PC-9 (cell line): ENCODE measurements at regions not wholly inside any gene's neighbourhood (a gene's known extent, or its start where the extent isn't known, plus 50 kb on each side); places are given as distances from the start of the nearest gene placed in this dataset.

Experiments used
- BruUV-seq: library from RNA; stranded (reverse); fragments of 400-500 nt; replicated peaks from 2 replicates; lab custom pipeline; 2021; lab: Mats Ljungman, UMichigan
- CTCF ChIA-PET: fragments of 300-600 bp; sonication (Branson Sonifier 250); formaldehyde crosslinking; loops from one replicate; lab custom pipeline; 2022; ENCODE audit warnings: antibody characterized with exemption; lab: Charles Lee
- POLR2A ChIA-PET: fragments of 300-600 bp; sonication (Branson Sonifier 250); formaldehyde crosslinking; loops from one replicate; lab custom pipeline; 2022; ENCODE audit warnings: antibody characterized with exemption; ENCODE audit not compliant: unreplicated experiment; lab: Charles Lee
- DNase-seq, 2 experiments: peaks; one replicate each; pipeline versions ENCODE4 v3.0.0 to v3.0.0-alpha.2; 2015 to 2022; ENCODE audit warnings: mixed read lengths in 1 of 2
- H2AFZ ChIP-seq: fragments of 200-600 bp; sonication (generic); 2 replicates; pipeline ENCODE4 v1.8.1; 2017; ENCODE audit warnings: antibody characterized with exemption
- H3F3A ChIP-seq: fragments of 200-600 bp; sonication (generic); 2 replicates; pipeline ENCODE4 v1.8.1; 2017; ENCODE audit warnings: antibody characterized with exemption, mild to moderate bottlenecking, low read depth; ENCODE audit not compliant: insufficient read depth
- H3K27ac ChIP-seq: fragments of 200-600 bp; sonication (generic); 2 replicates; pipeline ENCODE4 v1.6.1; 2016; ENCODE audit warnings: mixed run types
- H3K27me3 ChIP-seq: fragments of 200-600 bp; sonication (generic); 2 replicates; pipeline ENCODE4 v1.6.1; 2016; ENCODE audit warnings: low read depth, mixed run types; ENCODE audit not compliant: insufficient read depth
- H3K36me3 ChIP-seq: fragments of 200-600 bp; sonication (generic); 2 replicates; pipeline ENCODE4 v1.6.1; 2016; ENCODE audit warnings: low read depth, mixed run types
- H3K4me1 ChIP-seq: fragments of 200-600 bp; sonication (generic); replicated peaks from 2 replicates; pipeline ENCODE4 v1.6.1; 2016; ENCODE audit warnings: mixed run types; ENCODE audit not compliant: insufficient read depth
- H3K4me2 ChIP-seq: fragments of 200-600 bp; sonication (generic); 2 replicates; pipeline ENCODE4 v1.6.1; 2017; ENCODE audit warnings: mixed run types
- H3K4me3 ChIP-seq: fragments of 200-600 bp; sonication (generic); 2 replicates; pipeline ENCODE4 v1.6.1; 2016; ENCODE audit warnings: mixed run types
- H3K79me2 ChIP-seq: fragments of 200-600 bp; sonication (generic); 2 replicates; pipeline ENCODE4 v1.6.1; 2017; ENCODE audit warnings: low read depth, mixed run types
- H3K9me2 ChIP-seq: fragments of 200-600 bp; sonication (generic); 2 replicates; pipeline ENCODE4 v1.8.1; 2017; ENCODE audit warnings: mild to moderate bottlenecking; ENCODE audit not compliant: insufficient read depth
- H3K9me3 ChIP-seq: fragments of 200-600 bp; sonication (generic); 2 replicates; pipeline ENCODE4 v1.8.1; 2016; ENCODE audit warnings: low read depth; ENCODE audit not compliant: insufficient read depth
- H4K20me1 ChIP-seq: fragments of 200-600 bp; sonication (generic); 2 replicates; pipeline ENCODE4 v1.8.1; 2017; ENCODE audit not compliant: insufficient read depth
- EZH2 ChIP-seq: fragments of 200-600 bp; sonication (generic); IDR thresholded peaks from 2 replicates; pipeline ENCODE4 v1.8.0; 2017; ENCODE audit warnings: antibody characterized with exemption, low read depth
- intact Hi-C: fragments of 100-400 bp; cut with micrococcal nuclease; formaldehyde crosslinking; loops from one replicate; pipeline ENCODE4 v1.10.0; 2022; ENCODE audit not compliant: unreplicated experiment
- TF ChIP-seq, protein P1 (sequence below): fragments of 200-600 bp; sonication (generic); conservative IDR thresholded peaks from 2 replicates; pipeline ENCODE4 v1.6.1; 2017; ENCODE audit warnings: mixed run types, antibody characterized with exemption, mild to moderate bottlenecking, moderate library complexity

DNA sequence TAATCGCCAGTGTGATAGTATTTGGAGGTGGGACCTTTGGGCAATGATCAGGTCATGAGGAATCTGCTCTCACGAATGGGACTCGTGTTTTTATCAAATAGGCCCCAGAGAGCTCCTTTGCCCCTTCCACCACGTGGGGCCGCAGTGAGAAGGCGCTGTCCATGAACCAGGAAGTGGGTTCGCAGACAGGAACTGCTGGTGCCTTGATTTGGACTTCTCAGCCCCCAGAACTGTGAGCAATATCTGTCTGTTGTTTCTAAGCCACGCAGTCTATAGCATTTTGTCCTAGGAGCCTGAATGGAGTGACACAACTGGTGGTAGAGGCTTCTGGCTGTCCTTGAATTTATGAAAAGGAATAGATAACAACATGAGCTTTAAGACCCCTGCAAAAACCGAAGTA, 111.2 kb upstream of the HDAC4 start:
- no TSS peak for BruUV-seq
- Histone ChIP-seq H3K27ac (no peak overlapping the region), H3K36me3 (no peaks in the 10 kb centered on the region), H4K20me1 (no peaks in the 10 kb centered on the region), H3K27me3 (peaks cover 100% of the 10 kb centered on the region), H3K9me3 (no peaks in the 10 kb centered on the region), H2AFZ (no peak overlapping the region), H3K9me2 (no peaks in the 10 kb centered on the region), H3K79me2 (no peaks in the 10 kb centered on the region), H3K4me3 (no peak overlapping the region), H3K4me2 (no peak overlapping the region), H3K4me1 (no peaks in the 10 kb centered on the region), H3F3A (no peaks in the 10 kb centered on the region)
- intact Hi-C loops: no loop called here
- ChIA-PET POLR2A (no interaction called here), CTCF (interaction anchor here (0.7 kb wide), 1 partner anchor 352 kb away, joined by 11 read pairs; no protein-coding TSS in a partner anchor)
- DNase-seq: no peak
- TF ChIP-seq EZH2: no peak
- TF ChIP-seq, protein P1, sequence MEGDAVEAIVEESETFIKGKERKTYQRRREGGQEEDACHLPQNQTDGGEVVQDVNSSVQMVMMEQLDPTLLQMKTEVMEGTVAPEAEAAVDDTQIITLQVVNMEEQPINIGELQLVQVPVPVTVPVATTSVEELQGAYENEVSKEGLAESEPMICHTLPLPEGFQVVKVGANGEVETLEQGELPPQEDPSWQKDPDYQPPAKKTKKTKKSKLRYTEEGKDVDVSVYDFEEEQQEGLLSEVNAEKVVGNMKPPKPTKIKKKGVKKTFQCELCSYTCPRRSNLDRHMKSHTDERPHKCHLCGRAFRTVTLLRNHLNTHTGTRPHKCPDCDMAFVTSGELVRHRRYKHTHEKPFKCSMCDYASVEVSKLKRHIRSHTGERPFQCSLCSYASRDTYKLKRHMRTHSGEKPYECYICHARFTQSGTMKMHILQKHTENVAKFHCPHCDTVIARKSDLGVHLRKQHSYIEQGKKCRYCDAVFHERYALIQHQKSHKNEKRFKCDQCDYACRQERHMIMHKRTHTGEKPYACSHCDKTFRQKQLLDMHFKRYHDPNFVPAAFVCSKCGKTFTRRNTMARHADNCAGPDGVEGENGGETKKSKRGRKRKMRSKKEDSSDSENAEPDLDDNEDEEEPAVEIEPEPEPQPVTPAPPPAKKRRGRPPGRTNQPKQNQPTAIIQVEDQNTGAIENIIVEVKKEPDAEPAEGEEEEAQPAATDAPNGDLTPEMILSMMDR: no peak

DNA sequence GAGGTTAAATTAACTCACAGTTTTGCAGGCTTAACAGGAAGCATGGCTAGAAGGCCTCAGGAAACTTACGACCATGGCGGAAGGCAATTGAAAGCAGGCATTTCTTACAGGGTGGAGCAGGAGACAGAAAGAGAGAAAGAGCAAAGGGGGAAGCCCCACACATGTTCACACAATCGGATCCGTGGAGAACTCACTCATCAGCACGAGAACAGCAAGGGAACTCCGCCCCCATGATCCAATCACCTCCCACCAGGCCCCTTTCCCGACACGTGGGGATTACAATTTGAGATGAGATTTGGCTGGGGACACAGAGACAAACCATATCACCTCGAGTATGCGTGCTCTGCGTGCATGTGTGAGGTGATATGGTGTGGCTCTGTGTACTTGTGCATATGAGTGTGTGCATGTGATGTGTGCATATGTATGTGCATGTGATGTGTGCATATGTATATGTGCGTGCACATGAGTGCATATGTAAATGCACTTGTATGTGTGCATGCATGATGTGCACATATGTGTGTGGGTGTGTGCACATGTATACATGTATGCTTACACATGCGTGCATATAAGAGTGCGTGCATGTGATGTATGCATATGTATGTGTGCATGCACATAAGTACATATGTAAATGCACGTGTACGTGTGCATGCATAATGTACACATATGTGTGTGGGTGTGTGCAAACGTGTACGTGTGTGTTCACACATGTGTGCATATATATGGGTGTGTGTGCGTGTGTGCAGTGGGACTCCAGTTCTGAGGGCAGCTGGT, 108.7 kb upstream of the HDAC4 start:
- no peak overlapping the region for H3K4me3 ChIP-seq
- intact Hi-C loops: no loop called here
- no peaks in the 10 kb centered on the region for H3K79me2 ChIP-seq
- no peaks in the 10 kb centered on the region for H3K36me3 ChIP-seq
- CTCF ChIA-PET: no interaction called here
- peaks cover 100% of the 10 kb centered on the region for H3K27me3 ChIP-seq
- H3K4me2 ChIP-seq: no peak overlapping the region
- DNase-seq: no peak
- H4K20me1 ChIP-seq: no peaks in the 10 kb centered on the region; the same call in 1 of the 2 replicates
- POLR2A ChIA-PET: no interaction called here
- no peaks in the 10 kb centered on the region for H3K4me1 ChIP-seq
- H2AFZ ChIP-seq: no peak overlapping the region
- H3K9me3 ChIP-seq: no peaks in the 10 kb centered on the region
- no TSS peak for BruUV-seq
- TF ChIP-seq EZH2: no peak
- TF ChIP-seq, protein P1: no peak
- no peaks in the 10 kb centered on the region for H3K9me2 ChIP-seq
- H3K27ac ChIP-seq: no peak overlapping the region
- H3F3A ChIP-seq: no peaks in the 10 kb centered on the region

DNA sequence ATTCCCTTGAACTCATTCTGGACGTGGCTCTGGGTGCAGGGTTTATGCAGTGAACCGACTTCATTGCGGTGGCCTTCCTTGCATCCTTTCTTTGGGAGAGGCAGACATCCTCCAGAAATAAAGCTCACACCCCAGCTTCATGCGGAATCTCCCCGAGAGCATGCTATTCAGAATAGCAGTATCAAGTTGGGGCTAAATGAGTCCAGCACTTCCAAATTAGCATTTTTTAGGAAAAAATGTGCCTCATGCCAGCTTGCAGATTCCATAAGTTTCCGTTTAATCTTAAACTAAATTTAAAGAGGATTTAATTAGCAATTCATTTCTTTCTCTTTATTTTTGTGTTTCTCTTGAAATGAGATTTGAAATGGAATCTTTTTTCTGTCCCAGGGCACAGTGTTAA, 107.4 kb upstream of the HDAC4 start:
- no peak for TF ChIP-seq EZH2
- TF ChIP-seq, protein P1: no peak
- no TSS peak for BruUV-seq
- Histone ChIP-seq H3K79me2 (no peaks in the 10 kb centered on the region), H3K9me3 (no peaks in the 10 kb centered on the region), H3K9me2 (no peaks in the 10 kb centered on the region), H2AFZ (no peak overlapping the region), H3K4me2 (no peak overlapping the region), H3F3A (no peaks in the 10 kb centered on the region), H3K36me3 (no peaks in the 10 kb centered on the region), H3K27ac (no peak overlapping the region), H3K27me3 (peaks cover 100% of the 10 kb centered on the region), H3K4me3 (no peak overlapping the region), H4K20me1 (no peaks in the 10 kb centered on the region; the same call in 1 of the 2 replicates), H3K4me1 (no peaks in the 10 kb centered on the region)
- intact Hi-C loops: no loop called here
- POLR2A ChIA-PET: no interaction called here
- CTCF ChIA-PET: no interaction called here
- DNase-seq: no peak
